ENCODE measurements at regions not wholly inside any gene's neighbourhood (a gene's known extent, or its start where the extent isn't known, plus 50 kb on each side); places are given as distances from the start of the nearest gene placed in this dataset.
"Not testable (repeated sequence)": the region's sequence is repeated elsewhere in the genome, so short reads cannot be mapped to it uniquely, and the experiment has no call there.

DNA sequence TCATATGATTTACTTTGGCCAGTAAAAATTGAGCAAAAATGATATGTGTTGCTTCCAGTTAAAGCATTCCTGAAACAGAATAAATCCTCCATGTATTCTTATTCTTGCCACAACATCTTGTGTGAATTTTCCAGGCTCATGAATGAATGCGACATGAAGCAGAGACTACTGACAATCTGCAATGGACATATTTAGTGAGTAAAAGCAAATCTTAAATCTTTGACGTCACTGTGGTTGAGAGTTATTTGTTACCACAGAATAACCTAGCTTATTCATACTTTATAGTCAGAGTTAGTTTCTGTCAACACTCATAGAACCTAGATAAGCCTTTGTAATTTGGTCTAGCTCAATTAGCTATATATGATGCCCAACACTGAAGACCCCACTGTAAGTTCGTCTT, 1443.1 kb downstream of the PCDH9 start:
- DNase-seq: no peak

DNA sequence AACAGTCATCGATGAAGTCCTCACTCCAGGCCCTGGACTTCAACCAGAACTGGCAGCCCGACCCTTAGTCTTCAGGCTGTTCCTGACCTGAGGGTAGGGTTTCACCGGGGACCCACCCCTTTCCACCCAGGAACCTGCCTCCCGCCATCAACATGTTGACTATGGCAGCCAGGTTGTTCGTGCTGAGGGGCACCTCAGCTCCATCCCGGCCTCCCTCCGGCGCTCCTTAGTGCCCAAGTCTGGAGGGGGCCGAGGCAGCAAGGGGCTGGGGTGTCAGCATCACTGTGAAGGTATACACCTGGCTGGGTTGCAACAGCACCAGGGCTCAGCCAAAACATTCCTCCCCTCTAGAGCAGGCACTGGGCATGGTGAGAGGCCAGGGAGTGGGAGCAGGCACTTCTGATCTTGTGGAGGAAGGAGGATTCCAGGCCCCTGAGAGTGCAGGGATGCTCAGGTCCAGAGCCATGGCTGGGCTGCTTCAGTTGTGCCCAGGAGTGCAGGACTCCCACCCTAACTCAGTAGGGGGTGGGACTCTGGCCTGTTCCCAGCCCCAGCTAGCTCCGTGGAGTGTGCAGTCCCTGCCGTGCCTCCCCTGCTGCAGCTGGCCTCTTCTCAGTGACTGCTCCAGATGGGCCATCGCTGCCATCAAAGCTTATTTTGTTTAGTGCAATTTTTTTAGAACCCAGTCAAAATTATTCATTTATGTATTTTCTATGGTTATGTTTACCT, 1445.9 kb downstream of the PCDH9 start:
- DNase-seq: no peak

DNA sequence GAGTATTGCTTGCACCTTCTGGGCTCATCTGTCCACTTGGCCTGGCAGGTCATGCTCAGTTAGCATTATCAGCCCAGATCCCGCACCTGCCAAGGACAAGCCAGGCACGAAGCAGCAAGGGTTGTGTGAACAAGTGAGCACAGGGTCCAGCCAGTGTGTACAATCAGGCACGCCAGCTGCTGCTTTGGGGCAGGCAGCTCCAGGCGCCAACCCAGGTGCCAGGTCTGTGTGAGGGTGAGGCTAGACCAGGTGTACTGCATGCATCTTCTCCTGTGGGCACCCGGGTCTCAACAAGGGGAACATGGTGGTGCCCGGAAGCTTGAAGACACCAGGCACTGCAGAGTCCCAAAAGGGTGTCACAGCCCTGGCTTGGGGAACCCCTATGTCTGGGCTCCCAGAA, 1446.8 kb downstream of the PCDH9 start:
- no peak for DNase-seq

DNA sequence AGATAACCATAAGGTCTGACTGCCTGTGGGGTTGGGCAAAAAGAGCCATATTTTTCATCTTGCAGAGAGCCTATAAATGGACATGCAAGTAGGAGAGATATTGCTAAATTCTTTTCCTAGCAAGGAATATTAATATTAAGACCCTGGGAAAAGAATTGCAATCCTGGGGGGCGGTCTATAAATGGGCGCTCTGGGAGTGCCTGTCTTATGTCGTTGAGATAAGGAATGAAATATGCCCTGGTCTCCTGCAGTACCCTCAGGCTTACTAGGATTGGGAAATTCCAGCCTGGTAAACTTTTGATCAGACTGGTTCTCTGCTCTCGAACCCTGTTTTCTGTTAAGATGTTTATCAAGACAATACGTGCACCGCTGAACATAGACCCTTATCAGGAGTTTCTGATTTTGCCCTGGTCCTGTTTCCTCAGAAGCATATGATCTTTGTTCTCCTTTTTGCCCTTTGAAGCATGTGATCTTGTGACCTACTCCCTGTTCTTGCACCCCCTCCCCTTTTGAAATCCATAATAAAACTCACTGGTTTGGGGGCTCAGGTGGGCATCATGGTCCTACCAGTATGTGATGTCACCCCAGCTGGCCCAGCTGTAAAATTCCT, 1458.3 kb downstream of the PCDH9 start:
- not testable (repeated sequence) for DNase-seq

DNA sequence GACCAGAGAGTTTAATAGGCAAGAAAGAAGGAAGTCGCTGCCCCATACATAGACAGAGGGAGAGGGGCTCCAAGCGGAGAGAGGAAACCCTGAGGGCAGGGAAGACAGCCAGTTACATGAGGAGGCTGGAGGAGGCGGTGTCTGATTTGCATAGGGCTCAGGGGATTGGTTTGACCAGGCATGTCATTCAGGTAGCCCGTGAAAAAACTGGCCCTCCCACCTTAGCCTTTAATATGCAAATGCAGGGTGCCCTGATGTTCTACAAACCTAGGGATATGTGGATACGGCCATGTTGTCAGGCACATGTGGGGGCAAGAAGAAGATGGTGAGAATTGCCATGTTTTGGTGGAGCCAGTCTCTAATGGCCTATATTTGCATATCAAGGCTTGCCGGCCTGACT, 1461.6 kb downstream of the PCDH9 start:
- no peak for DNase-seq

DNA sequence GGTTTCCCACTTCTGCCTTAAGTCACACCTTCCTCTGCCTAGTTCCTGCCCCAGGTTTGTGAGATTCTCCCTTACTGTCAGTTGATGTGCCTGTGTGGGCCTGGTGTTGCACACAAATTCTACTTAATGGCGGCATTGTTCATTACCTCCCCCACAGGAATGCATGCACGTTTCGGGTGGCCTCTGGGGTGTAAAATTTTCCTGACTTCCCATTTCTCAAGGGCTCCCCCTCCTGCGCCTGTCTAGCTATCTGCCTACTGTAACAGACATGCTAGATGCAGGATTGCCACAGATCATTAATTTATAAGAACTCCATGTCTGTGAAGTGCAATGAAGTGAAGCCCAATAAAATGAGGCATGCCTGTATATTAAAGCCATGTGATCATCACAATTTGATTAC, 1466.3 kb downstream of the PCDH9 start:
- DNase-seq: no peak

DNA sequence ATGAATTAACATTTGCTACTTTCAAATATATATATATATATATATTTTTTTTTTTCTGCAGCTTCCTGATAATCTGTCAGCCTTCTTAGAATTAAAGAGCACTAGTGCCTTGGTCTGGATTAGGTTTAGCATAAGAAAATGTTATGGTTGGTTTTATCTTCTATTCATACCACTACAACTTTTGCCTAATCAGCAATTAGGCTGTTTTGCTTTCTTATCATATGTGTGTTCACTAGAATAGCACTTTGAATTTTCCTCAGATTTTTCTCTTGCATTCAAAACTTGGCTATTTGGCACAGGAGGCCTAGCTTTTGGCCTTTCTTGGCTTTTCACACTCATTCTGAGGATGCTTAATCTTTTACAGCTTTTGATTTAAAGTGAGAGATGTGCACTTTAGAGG, 1468.1 kb downstream of the PCDH9 start:
- no peak for DNase-seq

DNA sequence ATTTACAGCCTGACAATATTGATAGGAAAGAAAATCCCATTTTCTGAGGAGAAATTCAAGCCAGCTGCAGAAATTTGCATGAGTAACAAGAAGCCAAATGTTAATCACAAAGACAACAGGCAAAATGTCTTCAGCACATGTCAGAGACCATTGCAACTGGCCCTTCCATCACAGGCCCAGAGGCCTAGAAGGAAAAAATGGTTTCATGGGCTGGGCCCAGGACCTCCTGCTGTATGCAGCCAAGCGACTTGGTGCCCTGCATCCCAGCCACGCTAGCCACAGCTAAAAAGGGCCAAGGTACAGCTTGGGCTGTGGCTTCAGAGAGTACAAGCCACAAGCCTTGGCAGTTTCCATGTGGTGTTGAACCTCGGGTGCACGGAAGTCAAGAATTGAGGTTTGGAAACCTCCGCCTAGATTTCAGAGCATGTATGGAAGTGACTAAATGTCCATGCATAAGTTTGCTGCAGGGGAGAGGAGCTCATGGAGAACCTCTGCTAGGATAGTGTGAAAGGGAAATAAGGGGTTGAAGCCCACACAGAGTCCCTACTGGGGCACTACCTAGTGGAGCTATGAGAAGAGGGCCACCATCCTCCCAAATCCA, 1474.0 kb downstream of the PCDH9 start:
- DNase-seq: no peak

DNA sequence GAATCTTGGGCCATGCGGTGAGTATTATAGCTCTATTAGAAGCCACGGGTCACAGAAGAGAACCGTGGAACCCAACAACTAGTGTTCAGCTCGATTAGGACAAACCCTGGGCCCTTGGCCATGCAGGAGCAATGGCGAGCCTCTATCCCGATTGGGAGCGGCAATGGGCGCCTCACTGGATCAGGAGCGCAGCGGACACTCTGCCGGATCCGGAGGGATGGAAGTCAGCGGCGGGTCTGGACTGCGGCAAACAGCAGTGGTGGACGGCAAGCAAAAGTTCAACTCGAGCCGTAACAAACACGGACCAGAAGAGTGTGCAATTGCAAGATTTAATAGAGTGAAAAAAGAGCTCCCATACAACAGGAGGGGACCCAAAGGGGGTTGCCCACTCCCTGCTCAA, 1481.9 kb downstream of the PCDH9 start:
- DNase-seq: no peak

DNA sequence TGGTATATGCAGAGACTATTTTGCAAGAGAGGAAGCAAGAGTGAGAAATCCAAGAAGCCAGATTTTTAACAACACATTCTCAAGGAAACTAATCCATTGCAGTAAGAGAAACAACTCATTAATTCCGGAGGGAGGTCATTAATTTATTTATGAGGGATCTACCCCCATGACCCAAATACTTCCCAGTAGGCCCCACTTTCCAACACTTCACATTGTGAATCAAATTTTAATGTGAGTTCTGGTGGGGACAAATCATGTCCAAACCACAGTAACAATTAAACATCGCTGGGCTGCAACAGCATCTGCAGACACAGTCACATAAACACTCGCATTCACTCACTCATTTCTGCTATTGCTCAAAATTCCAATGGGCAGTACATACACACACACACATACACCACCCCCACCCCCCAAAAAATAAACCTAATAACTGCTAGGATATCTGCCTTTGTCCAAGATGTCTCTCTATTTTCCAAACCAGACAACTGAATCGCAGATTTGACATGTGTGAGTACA, 1483.7 kb downstream of the PCDH9 start:
- no peak for DNase-seq

DNA sequence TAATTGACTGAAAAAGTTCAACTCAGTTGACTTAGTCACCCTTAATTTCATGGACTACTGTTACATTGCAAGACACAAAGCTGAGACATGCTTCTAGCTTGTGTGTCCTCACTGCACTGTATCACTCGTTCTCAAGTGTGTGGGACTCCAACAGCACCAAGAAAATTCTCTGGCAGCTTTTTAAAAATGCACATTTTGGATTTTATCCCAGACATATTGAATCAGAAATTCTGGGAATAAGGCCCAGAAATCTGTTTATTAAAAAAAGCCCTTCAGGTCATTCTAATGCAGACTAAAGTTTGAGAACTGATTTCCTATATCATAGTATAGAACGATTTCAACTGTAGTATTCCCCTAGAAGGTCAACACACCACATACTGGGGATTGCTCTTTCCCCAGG, 1485.3 kb downstream of the PCDH9 start:
- no peak for DNase-seq

DNA sequence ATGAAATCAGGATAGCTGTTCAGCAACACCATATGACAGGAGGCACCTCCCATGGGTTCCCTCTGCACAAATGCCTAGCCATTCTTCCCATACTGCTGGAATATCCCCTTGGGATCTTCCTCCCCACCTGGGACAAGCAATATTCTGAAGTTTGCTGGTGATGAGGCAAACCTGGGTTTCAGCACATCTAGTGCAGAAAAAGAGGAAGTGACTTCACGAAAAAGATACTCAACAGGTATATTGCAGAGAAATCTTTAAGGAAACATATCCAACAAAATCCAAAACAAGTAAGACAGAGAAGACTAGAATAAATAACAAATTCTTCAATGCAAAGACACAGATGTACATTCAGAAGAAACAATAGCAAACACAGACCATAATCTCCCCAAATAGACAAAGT, 1497.0 kb downstream of the PCDH9 start:
- no peak for DNase-seq

DNA sequence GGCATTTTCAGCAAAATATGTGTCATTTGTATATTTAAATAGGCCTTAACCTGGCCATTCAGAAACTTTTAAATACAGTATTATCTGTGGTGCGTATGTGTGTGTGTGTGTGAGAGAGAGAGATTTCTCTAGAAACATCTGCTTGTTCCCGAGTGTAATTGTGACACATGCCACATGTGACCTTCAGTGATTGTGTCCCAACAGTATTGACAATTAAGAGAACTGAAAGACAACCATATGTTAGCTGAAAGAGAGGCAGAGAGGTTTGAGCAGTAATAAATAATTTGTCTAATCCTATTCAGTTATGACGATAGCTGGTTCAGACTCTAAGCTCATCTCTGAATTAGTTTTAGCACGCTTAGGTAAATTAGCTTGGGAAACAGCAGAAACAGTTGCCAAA, 1503.1 kb downstream of the PCDH9 start:
- DNase-seq: no peak

DNA sequence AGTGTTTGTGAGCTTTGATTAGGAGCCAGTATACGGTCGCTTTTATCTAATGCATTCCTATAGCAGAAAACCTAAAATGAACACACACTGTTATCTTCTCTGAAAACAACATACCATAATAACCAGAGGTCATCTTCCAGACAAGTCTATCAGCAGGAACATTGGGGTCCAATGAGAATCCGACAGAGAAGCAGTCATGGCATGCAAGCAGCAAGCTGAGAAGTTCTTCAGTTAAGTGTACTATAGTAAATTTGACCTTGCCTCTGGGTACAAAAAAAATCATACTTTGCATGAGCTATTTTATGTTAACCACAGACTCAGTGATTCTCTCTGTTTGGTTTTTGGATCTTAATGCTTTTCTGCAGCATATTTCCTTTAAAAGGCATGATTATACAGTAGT, 1505.1 kb downstream of the PCDH9 start:
- no peak for DNase-seq

DNA sequence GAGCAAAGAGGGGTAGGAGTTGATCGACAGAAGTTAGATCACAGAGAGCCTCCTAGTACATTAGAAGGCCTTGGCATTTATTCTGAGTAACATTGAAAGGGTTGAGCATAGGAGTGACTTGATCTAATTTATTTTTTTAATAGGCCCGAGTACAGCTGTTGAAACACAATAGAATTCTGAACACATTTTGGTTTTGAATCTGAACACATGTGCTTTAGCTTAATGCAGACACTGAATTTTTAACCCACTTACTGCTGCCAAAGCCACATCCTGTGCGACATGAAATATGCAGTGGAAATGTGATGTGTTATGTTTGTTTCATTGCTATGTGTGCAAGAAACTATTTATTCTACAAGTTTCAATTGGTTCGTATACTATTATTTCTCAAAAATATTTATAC, 1505.9 kb downstream of the PCDH9 start:
- DNase-seq: no peak

DNA sequence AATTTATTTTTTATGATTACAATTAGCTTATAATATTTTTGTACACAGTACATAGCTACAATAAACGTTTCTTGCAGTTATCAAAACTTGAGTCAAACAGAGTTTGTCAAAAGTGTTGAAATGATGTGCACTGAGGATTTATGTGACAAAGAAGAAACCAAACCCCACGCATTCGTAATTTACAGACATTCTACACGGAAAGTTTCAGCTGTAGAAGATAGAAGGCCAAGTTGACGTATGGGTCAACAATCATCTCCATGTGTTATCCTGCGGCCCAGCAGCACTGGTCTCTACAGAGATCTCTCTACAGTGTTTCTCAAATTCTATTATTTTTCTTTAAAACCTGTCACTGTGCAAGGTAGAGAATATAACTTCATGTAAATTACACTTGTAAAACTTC, 1507.6 kb downstream of the PCDH9 start:
- no peak for DNase-seq

DNA sequence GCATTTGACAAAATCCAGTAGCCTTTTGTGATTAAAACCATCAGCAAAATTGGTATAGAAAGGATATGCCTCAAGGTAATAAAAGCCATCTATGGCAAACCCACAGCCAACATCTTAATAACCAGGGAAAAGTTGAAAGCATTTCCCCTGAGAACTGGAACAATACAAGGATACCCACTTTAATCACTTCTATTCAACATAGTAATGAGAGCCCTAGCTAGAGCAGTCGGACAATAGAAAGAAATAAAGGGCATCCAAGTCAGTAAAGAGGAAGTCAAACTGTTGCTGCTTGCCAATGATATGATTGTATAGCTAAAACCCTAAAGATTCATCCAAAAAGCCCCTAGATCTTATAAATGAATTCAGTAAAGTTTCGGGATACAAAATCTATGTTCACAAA, 1510.3 kb downstream of the PCDH9 start:
- no peak for DNase-seq

DNA sequence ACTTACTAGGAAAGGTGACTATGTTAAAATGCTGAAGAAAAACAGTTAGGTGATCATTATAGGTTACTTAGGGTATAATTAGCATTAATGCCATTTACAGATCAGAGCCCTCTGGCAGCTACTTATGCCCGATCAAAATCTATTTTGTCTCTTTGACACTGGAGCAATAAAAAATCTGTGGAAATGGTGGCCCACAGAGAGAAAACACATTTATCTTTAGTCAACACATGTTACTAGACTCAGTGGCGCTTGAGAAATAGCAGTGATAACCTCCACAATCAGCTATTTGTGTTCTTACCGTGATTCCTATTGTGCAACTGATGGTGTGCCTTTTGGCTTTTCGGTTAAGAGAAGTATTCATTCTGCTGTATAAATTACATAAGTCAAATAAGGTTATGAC, 1519.6 kb downstream of the PCDH9 start:
- DNase-seq: no peak

DNA sequence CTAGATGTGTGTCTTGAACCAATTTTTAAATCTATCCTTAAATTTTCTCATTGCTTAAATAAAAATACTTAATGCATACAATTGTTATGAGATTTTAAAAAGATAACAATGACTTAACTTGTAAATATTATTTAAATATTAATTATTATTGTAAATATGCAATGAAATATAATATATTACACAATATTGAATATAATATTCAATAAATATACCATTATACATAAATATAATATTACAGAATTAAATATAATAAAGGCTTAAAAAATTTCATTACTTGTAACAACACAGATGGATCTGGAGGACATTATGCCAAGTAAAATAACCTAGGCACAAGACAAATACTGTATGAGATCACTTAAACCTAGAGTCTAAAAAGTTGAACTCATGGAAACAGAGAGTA, 1532.3 kb downstream of the PCDH9 start:
- DNase-seq: no peak

DNA sequence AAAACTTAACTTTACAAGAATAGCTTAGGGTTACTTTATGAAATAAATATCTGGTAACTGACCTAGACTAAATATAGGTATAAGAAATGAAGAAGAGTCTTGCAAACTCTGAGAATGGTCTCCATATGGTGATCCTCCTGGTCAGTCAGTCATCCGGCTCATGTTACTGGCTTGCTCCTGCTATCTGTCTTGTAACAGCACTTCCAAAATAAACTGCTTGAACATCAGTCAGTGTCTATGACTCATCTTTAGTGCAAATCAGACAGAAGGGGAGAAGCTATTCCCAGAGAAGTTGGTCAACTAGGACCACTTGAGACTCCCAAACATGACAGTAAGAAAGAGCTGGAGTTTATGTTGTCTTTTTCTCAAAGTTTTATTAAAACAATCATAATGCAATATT, 1550.9 kb downstream of the PCDH9 start:
- no peak for DNase-seq

DNA sequence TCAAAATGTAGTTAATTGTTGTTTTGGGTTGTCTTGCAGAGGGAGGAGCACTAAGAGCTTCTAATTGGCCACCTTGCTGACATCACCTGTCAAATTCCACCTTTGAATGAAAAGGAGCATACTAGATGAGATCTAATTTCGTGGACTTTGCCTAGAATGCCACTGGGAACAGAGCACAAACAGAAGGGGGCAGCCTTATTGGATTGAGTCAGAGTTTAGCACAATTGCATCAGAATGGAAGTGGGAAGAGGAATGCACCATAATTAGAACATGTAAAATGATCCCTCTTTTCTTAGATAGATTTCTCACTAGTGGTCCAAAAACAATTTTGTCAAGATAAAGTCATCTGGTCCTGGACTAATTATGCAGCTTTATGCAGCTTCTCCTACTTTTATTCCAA, 1552.2 kb downstream of the PCDH9 start:
- DNase-seq: no peak

DNA sequence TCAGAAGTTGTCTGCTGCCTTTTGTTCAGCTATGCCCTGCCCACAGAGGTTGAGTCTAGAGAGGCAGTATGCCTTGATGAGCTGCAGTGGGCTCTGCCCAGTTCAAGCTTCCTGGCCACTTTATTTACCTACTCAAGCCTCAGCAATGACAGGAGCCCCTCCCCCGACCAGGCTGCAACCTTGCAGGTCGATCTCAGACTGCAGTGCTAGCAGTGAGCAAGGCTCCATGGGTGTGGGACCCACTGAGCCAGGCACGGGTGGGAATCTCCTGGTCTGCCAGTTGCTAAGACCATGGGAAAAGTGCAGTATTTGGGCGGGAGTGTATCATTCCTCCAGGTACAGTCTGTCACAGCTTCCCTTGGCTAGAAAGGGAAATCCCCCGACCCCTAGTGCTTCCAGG, 1554.8 kb downstream of the PCDH9 start:
- DNase-seq: not testable (repeated sequence)

DNA sequence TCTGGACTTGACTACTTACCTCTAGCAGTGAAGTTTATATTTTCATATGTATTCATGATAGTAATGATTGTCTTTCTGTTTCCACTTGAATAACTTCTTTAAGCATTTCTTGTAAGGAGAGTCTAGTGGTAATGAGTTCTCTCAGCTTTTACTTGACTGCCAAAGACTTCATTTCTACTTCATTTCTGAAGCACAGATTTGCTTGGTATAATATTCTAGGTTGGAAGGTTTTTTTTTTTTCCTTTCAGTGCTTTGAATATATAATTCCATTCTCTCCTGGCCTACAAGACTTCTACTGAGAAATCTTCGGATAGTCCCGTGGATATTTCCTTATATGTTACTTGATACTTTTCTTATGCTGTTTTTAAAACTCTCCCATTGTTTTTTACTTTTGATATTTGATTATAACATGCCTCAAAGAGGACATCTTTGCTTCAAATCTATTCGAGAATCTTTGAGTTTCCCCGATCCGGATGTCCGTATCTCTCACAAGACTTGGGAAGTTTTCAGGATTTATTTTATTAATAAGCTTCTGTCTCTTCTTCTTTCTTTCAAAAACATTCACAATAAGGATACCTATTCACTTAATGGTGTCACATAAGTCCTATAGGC, 1560.0 kb downstream of the PCDH9 start:
- DNase-seq: no peak

DNA sequence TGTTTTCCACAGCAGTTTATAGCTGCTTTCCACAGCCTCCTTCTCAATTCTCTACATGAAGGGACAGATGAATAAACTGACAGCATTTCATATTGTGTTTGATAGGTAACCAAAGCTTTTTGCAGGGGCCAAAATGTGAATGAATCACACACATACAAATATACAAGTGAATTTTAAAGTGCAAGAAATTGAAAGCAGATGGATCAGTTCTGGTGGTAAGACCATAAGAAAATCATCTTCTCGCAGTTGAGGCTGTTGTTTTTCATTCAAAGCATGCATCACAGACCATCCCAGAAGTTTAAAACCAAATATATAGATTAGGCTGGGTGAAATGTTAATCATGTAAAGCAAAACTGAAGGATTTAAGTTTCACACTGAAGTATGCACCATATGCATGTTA, 1569.4 kb downstream of the PCDH9 start:
- no peak for DNase-seq

Data from NCI-H1436 (cell line).